Smooth muscle cell (in vitro differentiated cells): ENCODE measurements at regions not wholly inside any gene's neighbourhood (a gene's known extent, or its start where the extent isn't known, plus 50 kb on each side); places are given as distances from the start of the nearest gene placed in this dataset.

ENCODE experiments used
- DNase-seq: peaks from one replicate; lab custom pipeline; 2025; ENCODE audit not compliant: unreplicated experiment; lab: John Stamatoyannopoulos, UW
- H2AFZ ChIP-seq: fragments of 200-600 bp; sonication (generic); 2 replicates; pipeline ENCODE4 v1.6.0; 2016; ENCODE audit warnings: antibody characterized with exemption, low read depth, mild to moderate bottlenecking
- H3F3A ChIP-seq: fragments of 200-600 bp; sonication (generic); 2 replicates; pipeline ENCODE4 v1.6.0; 2017; ENCODE audit warnings: antibody characterized with exemption, low read depth
- H3K27ac ChIP-seq: fragments of 200-600 bp; sonication (generic); 2 replicates; pipeline ENCODE4 v1.5.1; 2016; ENCODE audit warnings: low read depth, mild to moderate bottlenecking
- H3K27me3 ChIP-seq: fragments of 200-600 bp; sonication (generic); 2 replicates; pipeline ENCODE4 v1.6.1; 2016; ENCODE audit warnings: low read depth, mild to moderate bottlenecking
- H3K36me3 ChIP-seq: fragments of 200-600 bp; sonication (generic); 2 replicates; pipeline ENCODE4 v1.5.1; 2016; ENCODE audit warnings: low read depth
- H3K4me1 ChIP-seq: fragments of 200-600 bp; sonication (generic); 2 replicates; pipeline ENCODE4 v1.5.1; 2016; ENCODE audit warnings: low read depth
- H3K4me2 ChIP-seq: fragments of 200-600 bp; sonication (generic); 2 replicates; pipeline ENCODE4 v1.6.0; 2016; ENCODE audit warnings: mild to moderate bottlenecking
- H3K4me3 ChIP-seq: fragments of 200-600 bp; sonication (generic); 2 replicates; pipeline ENCODE4 v1.5.1; 2016; ENCODE audit warnings: mild to moderate bottlenecking
- H3K79me2 ChIP-seq: fragments of 200-600 bp; sonication (generic); 2 replicates; pipeline ENCODE4 v1.6.0; 2016; ENCODE audit warnings: low read depth, mild to moderate bottlenecking
- H3K9ac ChIP-seq: fragments of 200-600 bp; sonication (generic); 2 replicates; pipeline ENCODE4 v1.6.0; 2016; ENCODE audit warnings: low read depth
- H3K9me3 ChIP-seq: fragments of 200-600 bp; sonication (generic); replicated peaks from 2 replicates; pipeline ENCODE4 v1.5.1; 2016; ENCODE audit warnings: low read depth
- H4K20me1 ChIP-seq: fragments of 200-600 bp; sonication (generic); 2 replicates; pipeline ENCODE4 v1.6.0; 2016; ENCODE audit warnings: low read depth
- WGBS: methylation state at CpG from one replicate; pipeline ENCODE4 v1.1.7; 2016; ENCODE audit warnings: low lambda C conversion rate; 5-methylcytosine and 5-hydroxymethylcytosine counted together
- TF ChIP-seq, protein P1 (sequence below): fragments of 200-600 bp; sonication (generic); IDR thresholded peaks from 2 replicates; pipeline ENCODE4 v1.5.1; 2017; ENCODE audit warnings: borderline replicate concordance, mild to moderate bottlenecking, antibody characterized with exemption; ENCODE audit not compliant: insufficient read depth, poor library complexity, severe bottlenecking

DNA sequence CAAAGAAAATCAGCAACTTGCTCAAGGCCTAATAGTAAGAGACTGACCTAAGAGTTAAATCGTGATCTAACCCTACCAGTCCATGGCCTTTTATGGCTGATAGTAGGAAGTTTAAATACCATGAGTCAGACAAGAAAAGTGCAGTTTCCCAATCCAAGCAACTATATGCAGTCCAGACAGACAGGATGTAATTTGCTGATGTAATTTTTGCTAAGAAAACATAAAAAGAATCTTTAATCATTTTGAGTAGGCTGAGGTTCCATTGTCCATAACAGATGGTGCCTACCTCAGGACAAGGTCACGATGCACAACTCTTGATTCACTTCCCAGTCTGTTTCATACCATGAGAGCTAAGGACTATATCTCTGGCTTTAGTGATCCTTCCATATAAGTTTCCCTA lies 317.5 kb upstream of the GRIA3 start:
- H3K27me3 ChIP-seq, result no peaks in the 10 kb centered on the region
- no peak overlapping the region for H2AFZ ChIP-seq
- H3K27ac ChIP-seq, result peak overlapping the region; percentile 70
- no peak overlapping the region for H3K4me2 ChIP-seq
- H3K9me3 ChIP-seq, result no peaks in the 10 kb centered on the region
- H3K9ac ChIP-seq, result no peak overlapping the region
- H3K4me3 ChIP-seq, result no peak overlapping the region
- H4K20me1 ChIP-seq, result no peaks in the 10 kb centered on the region
- H3K4me1 ChIP-seq, result no peaks in the 10 kb centered on the region
- no peak for DNase-seq
- WGBS, result 11% methylated on average over 2 of the region's 2 CpGs
- TF ChIP-seq, protein P1, sequence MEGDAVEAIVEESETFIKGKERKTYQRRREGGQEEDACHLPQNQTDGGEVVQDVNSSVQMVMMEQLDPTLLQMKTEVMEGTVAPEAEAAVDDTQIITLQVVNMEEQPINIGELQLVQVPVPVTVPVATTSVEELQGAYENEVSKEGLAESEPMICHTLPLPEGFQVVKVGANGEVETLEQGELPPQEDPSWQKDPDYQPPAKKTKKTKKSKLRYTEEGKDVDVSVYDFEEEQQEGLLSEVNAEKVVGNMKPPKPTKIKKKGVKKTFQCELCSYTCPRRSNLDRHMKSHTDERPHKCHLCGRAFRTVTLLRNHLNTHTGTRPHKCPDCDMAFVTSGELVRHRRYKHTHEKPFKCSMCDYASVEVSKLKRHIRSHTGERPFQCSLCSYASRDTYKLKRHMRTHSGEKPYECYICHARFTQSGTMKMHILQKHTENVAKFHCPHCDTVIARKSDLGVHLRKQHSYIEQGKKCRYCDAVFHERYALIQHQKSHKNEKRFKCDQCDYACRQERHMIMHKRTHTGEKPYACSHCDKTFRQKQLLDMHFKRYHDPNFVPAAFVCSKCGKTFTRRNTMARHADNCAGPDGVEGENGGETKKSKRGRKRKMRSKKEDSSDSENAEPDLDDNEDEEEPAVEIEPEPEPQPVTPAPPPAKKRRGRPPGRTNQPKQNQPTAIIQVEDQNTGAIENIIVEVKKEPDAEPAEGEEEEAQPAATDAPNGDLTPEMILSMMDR, result no peak
- H3K79me2 ChIP-seq, result no peaks in the 10 kb centered on the region
- no peaks in the 10 kb centered on the region for H3K36me3 ChIP-seq
- no peaks in the 10 kb centered on the region for H3F3A ChIP-seq

DNA sequence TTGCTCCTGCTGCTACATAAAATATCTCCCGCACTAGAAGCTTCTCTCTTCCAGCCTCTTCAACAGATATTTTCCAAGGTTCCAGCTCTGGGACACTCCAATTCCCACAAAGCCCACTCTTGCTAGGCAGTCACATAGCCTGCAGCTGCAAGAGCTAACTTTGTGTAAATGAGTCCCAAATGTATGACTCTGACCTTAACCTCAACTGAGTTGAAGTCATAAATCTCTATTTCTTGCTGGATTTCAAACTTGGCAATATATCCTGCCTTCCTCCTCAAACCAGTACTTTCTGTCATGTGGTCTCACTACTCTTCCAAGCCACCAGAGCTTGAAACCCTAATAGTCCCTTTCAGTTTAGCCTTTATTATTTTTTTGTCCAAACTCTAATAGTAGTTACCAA lies 315.4 kb upstream of the GRIA3 start:
- peak overlapping the region; percentile 70 for H3K27ac ChIP-seq
- no peak for DNase-seq
- no peaks in the 10 kb centered on the region for H3K79me2 ChIP-seq
- H3K27me3 ChIP-seq, result no peaks in the 10 kb centered on the region
- H3K9me3 ChIP-seq, result no peaks in the 10 kb centered on the region
- no peak overlapping the region for H3K9ac ChIP-seq
- H3F3A ChIP-seq, result no peaks in the 10 kb centered on the region
- H3K4me2 ChIP-seq, result no peak overlapping the region
- no peaks in the 10 kb centered on the region for H4K20me1 ChIP-seq
- peak overlapping the region; percentile 14 for H2AFZ ChIP-seq
- H3K36me3 ChIP-seq, result no peaks in the 10 kb centered on the region
- H3K4me3 ChIP-seq, result no peak overlapping the region
- no peaks in the 10 kb centered on the region for H3K4me1 ChIP-seq
- 71% methylated on average over 1 of the region's 1 CpG for WGBS
- TF ChIP-seq, protein P1, result no peak

DNA sequence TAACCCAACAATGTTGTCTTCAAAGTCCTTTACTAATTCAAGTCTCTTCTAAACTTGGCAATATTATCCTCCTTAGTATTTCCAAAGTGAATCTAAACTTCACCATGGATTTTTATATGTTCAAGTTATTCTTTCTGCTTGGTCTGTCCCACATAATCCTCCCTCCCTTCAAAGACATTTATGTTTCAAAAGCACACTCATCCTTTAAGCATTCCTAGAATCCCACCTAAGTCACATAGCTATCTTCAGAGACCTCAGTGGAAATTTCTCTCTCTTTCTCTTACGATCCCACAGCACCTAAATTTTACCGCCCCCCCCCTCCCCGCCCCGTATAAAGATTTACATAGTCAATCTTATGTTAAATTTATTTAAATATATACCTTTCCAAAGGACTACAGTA lies 314.9 kb upstream of the GRIA3 start:
- H3K4me3 ChIP-seq, result no peak overlapping the region
- DNase-seq, result no peak
- peak overlapping the region; percentile 14 for H2AFZ ChIP-seq
- H3K36me3 ChIP-seq, result no peaks in the 10 kb centered on the region
- no peak overlapping the region for H3K4me2 ChIP-seq
- no peaks in the 10 kb centered on the region for H3K27me3 ChIP-seq
- no peaks in the 10 kb centered on the region for H3K79me2 ChIP-seq
- H3K9ac ChIP-seq, result no peak overlapping the region
- 47% methylated on average over 4 of the region's 4 CpGs for WGBS
- peak overlapping the region; percentile 70 for H3K27ac ChIP-seq
- TF ChIP-seq, protein P1, result no peak
- no peaks in the 10 kb centered on the region for H3K9me3 ChIP-seq
- no peaks in the 10 kb centered on the region for H3K4me1 ChIP-seq
- no peaks in the 10 kb centered on the region for H3F3A ChIP-seq
- no peaks in the 10 kb centered on the region for H4K20me1 ChIP-seq

DNA sequence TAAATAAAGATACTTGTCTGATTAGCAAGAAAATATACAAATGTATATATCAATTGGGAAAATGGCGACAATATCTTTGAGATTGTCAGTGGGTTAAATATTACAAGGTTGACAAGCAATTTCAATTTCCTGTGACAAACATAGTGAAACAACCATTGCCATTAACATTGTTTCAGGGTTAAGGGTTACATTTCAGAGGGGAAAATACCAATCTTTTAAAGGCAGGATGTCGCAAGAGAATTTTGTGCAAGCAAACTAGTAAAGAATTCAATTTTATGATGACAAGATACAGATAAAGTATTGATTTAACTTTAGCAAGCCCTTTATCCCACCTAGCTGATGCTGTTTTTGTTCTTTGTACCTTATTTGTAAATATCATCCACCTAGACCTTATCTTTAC lies 305.8 kb upstream of the GRIA3 start:
- 88% methylated on average over 2 of the region's 2 CpGs for WGBS
- H3K9ac ChIP-seq, result no peak overlapping the region
- H3F3A ChIP-seq, result no peaks in the 10 kb centered on the region
- H3K4me2 ChIP-seq, result no peak overlapping the region
- no peak overlapping the region for H3K27ac ChIP-seq
- H3K27me3 ChIP-seq, result no peaks in the 10 kb centered on the region
- no peaks in the 10 kb centered on the region for H4K20me1 ChIP-seq
- H3K36me3 ChIP-seq, result no peaks in the 10 kb centered on the region
- no peaks in the 10 kb centered on the region for H3K79me2 ChIP-seq
- no peak for DNase-seq
- H3K9me3 ChIP-seq, result peaks cover 9% of the 10 kb centered on the region
- H3K4me3 ChIP-seq, result no peak overlapping the region
- H3K4me1 ChIP-seq, result no peaks in the 10 kb centered on the region
- no peak overlapping the region for H2AFZ ChIP-seq
- TF ChIP-seq, protein P1, result no peak
